B cell (primary cell): ENCODE measurements at regions not wholly inside any gene's neighbourhood (a gene's known extent, or its start where the extent isn't known, plus 50 kb on each side); places are given as distances from the start of the nearest gene placed in this dataset.

Experiments
- ATAC-seq: fragments of 200-7000 bp; cut with Tn5 transposase; one replicate; pipeline ENCODE4 v1.10.0; 2021; ENCODE audit warnings: low read depth, mild to moderate bottlenecking, moderate number of reproducible peaks, moderate library complexity
- CTCF ChIA-PET: fragments of 350-600 bp; sonication (Branson Sonifier 250); formaldehyde crosslinking; loops from one replicate; lab custom pipeline; 2021; ENCODE audit warnings: antibody characterized with exemption, inconsistent platforms; lab: Charles Lee
- POLR2A ChIA-PET: fragments of 350-600 bp; sonication (Branson Sonifier 250); formaldehyde crosslinking; loops from one replicate; lab custom pipeline; 2021; ENCODE audit warnings: antibody characterized with exemption; lab: Charles Lee
- DNase-seq: peaks from one replicate; pipeline ENCODE4 v3.0.0; 2013
- H2AFZ ChIP-seq: 2 replicates; pipeline ENCODE4 v1.6.1; 2012; ENCODE audit warnings: mild to moderate bottlenecking, low read depth, low read length; ENCODE audit not compliant: insufficient read depth, poor library complexity, severe bottlenecking
- H3K27ac ChIP-seq, 2 donors: 1 replicate in 1 of 2; 2 replicates in 1 of 2; pipeline ENCODE4 v1.5.1; 2012 to 2013; ENCODE audit warnings: low read length in 2 of 2, mild to moderate bottlenecking in 2 of 2, moderate library complexity in 1 of 2
- H3K27me3 ChIP-seq, 4 experiments: fragments of 200-600 bp in 1 of 4; sonication (generic) in 1 of 4; replicated peaks in 1 of 4; 1 replicate in 2 of 4; 2 replicates in 2 of 4; pipeline versions ENCODE4 v1.6.1 to v1.7.0; 2013 to 2016; ENCODE audit warnings: low read length in 3 of 4, mild to moderate bottlenecking in 2 of 4, mixed read lengths in 1 of 4, moderate library complexity in 1 of 4; ENCODE audit not compliant: insufficient read depth in 4 of 4, control insufficient read depth in 3 of 4; ENCODE audit errors: control extremely low read depth in 1 of 4
- H3K36me3 ChIP-seq, 2 experiments: replicated peaks in 1 of 2; 1 replicate in 1 of 2; 2 replicates in 1 of 2; pipeline versions ENCODE4 v1.6.1 to v1.7.1; 2013; ENCODE audit warnings: low read length in 1 of 2; ENCODE audit not compliant: insufficient read depth in 2 of 2, control insufficient read depth in 1 of 2; ENCODE audit errors: control extremely low read depth in 1 of 2, extremely low read depth in 1 of 2
- H3K4me1 ChIP-seq, 2 donors: fragments of 200-600 bp in 1 of 2; sonication (generic) in 1 of 2; 1 replicate in 1 of 2; 2 replicates in 1 of 2; pipeline versions ENCODE4 v1.5.1 to v1.6.1; 2013 to 2017; ENCODE audit warnings: low read length in 2 of 2; ENCODE audit not compliant: control insufficient read depth in 2 of 2, insufficient read depth in 2 of 2
- H3K4me2 ChIP-seq: replicated peaks from 2 replicates; pipeline ENCODE3; 2012; ENCODE audit warnings: mild to moderate bottlenecking, low read depth, low read length; ENCODE audit not compliant: poor library complexity, severe bottlenecking
- H3K4me3 ChIP-seq, 5 experiments: fragments of 200-600 bp in 1 of 5; sonication (generic) in 1 of 5; 1 replicate in 3 of 5; 2 replicates in 2 of 5; pipeline versions ENCODE4 v1.5.1 to v1.7.0; 2011 to 2016; ENCODE audit warnings: low read length in 4 of 5, mild to moderate bottlenecking in 4 of 5, low read depth in 2 of 5, control low read depth in 1 of 5, moderate library complexity in 1 of 5; ENCODE audit not compliant: insufficient read depth in 1 of 5; ENCODE audit errors: control extremely low read depth in 1 of 5, extremely low read depth in 1 of 5
- H3K79me2 ChIP-seq: fragments of 200-600 bp; sonication (generic); one replicate; pipeline ENCODE4 v1.6.0; 2016; ENCODE audit warnings: low read length; ENCODE audit not compliant: control insufficient read depth, insufficient read depth
- H3K9ac ChIP-seq: fragments of 200-600 bp; sonication (generic); 2 replicates; pipeline ENCODE4 v1.6.1; 2017; ENCODE audit warnings: mild to moderate bottlenecking, low read length, moderate library complexity
- H3K9me3 ChIP-seq, 3 donors: one replicate each; pipeline versions ENCODE4 v1.6.1 to v1.7.1; 2013; ENCODE audit warnings: low read length in 2 of 3; ENCODE audit not compliant: control insufficient read depth in 2 of 3, insufficient read depth in 1 of 3; ENCODE audit errors: control extremely low read depth in 1 of 3
- H4K20me1 ChIP-seq: 2 replicates; pipeline ENCODE4 v1.6.0; 2012; ENCODE audit warnings: mild to moderate bottlenecking, low read length; ENCODE audit not compliant: insufficient read depth, control insufficient read depth, poor library complexity, severe bottlenecking
- H3K27ac Mint-ChIP-seq: one replicate; pipeline ENCODE4 v1.8.0; 2021; ENCODE audit warnings: mixed read lengths
- H3K27me3 Mint-ChIP-seq: one replicate; pipeline ENCODE4 v1.8.0; 2021; ENCODE audit warnings: mixed read lengths
- H3K4me1 Mint-ChIP-seq: one replicate; pipeline ENCODE4 v1.8.0; 2021; ENCODE audit warnings: mixed read lengths
- H3K4me3 Mint-ChIP-seq: one replicate; pipeline ENCODE4 v1.8.0; 2021; ENCODE audit warnings: mixed read lengths
- H3K9me3 Mint-ChIP-seq: one replicate; pipeline ENCODE4 v1.8.0; 2022; ENCODE audit warnings: mixed read lengths; ENCODE audit not compliant: insufficient read depth
- EZH2 ChIP-seq: IDR thresholded peaks from 2 replicates; pipeline ENCODE4 v1.6.1; 2012; ENCODE audit warnings: borderline replicate concordance, low read depth, mild to moderate bottlenecking, moderate library complexity, low read length; ENCODE audit not compliant: insufficient read depth, poor library complexity, severe bottlenecking
- WGBS: methylation state at CpG from one replicate; pipeline ENCODE4 v1.1.5; 2013; ENCODE audit warnings: missing lambda C conversion rate; ENCODE audit not compliant: insufficient coverage; 5-methylcytosine and 5-hydroxymethylcytosine counted together
- intact Hi-C: fragments of 100-400 bp; cut with micrococcal nuclease; formaldehyde crosslinking; loops from one replicate; pipeline ENCODE4 v1.10.0; 2022
- TF ChIP-seq, protein P1 (sequence below): fragments of 200-600 bp; IDR thresholded peaks from one replicate; pipeline ENCODE4 v1.8.0; 2022; ENCODE audit warnings: antibody characterized with exemption, mild to moderate bottlenecking

DNA sequence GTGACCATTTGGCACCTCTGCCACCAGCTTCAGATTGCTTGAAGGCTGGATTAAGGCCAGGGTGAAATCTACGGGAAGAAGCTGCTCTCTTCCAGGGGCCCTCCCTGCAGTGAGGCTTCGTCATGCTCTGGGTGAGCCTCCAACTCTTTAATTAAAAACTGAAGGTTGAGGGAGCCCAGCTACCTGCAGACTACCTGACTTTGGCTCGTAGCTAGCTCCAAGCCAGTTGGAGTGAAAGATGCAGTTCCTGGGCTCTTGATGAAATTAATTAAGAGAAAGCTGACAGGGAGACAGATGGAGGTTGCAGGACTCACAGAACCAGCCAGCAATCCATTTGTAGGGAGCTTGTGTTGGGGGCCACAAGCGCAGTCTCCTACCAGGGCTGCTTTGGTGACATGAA, 168.5 kb upstream of the SFSWAP start:
- Mint-ChIP-seq H3K4me3 (no peak overlapping the region), H3K27me3 (peaks cover 3% of the 10 kb centered on the region), H3K27ac (no peak overlapping the region), H3K9me3 (no peaks in the 10 kb centered on the region), H3K4me1 (no peaks in the 10 kb centered on the region)
- H4K20me1 ChIP-seq, result no peaks in the 10 kb centered on the region
- H3K4me2 ChIP-seq, result no peak overlapping the region
- peaks cover 0 to 3% (median 0%) of the 10 kb centered on the region in 4 experiments for H3K27me3 ChIP-seq
- H3K79me2 ChIP-seq, result no peaks in the 10 kb centered on the region
- H3K4me1 ChIP-seq, result no peaks in the 10 kb centered on the region
- no peak overlapping the region for H3K4me3 ChIP-seq
- H2AFZ ChIP-seq, result no peak overlapping the region
- POLR2A ChIA-PET, result no interaction called here
- H3K27ac ChIP-seq, result no peak overlapping the region
- no peak for ATAC-seq
- DNase-seq, result no peak
- TF ChIP-seq EZH2, result no peak
- TF ChIP-seq, protein P1, sequence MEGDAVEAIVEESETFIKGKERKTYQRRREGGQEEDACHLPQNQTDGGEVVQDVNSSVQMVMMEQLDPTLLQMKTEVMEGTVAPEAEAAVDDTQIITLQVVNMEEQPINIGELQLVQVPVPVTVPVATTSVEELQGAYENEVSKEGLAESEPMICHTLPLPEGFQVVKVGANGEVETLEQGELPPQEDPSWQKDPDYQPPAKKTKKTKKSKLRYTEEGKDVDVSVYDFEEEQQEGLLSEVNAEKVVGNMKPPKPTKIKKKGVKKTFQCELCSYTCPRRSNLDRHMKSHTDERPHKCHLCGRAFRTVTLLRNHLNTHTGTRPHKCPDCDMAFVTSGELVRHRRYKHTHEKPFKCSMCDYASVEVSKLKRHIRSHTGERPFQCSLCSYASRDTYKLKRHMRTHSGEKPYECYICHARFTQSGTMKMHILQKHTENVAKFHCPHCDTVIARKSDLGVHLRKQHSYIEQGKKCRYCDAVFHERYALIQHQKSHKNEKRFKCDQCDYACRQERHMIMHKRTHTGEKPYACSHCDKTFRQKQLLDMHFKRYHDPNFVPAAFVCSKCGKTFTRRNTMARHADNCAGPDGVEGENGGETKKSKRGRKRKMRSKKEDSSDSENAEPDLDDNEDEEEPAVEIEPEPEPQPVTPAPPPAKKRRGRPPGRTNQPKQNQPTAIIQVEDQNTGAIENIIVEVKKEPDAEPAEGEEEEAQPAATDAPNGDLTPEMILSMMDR, result no peak
- CTCF ChIA-PET, result no interaction called here
- WGBS, result 71% methylated on average over 4 of the region's 4 CpGs
- no peak overlapping the region for H3K9ac ChIP-seq
- H3K9me3 ChIP-seq, result peaks cover 0 to 14% (median 0%) of the 10 kb centered on the region in 3 donors
- H3K36me3 ChIP-seq, result no peaks in the 10 kb centered on the region
- intact Hi-C loops, result no loop called here

DNA sequence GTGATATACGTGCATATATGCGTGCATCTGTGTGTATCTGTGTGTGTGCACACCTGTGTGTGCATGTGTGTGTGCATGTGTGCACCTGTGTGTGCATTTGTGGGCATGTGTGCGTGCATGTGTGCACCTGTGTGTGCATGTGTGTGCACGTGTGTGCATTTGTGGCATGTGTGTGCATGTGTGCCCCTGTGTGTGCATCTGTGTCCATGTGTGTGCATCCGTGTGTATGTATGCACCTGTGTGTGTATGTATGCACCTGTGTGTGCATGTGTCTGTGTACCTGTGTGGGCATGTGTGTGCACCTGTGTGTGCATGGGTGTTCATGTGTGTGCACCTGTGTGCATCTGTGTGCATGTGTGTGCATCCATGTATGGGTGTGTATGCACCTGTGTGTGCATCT, 167.8 kb upstream of the SFSWAP start:
- no peak overlapping the region for H3K4me3 Mint-ChIP-seq
- 95% methylated on average over 5 of the region's 5 CpGs for WGBS
- H3K4me1 Mint-ChIP-seq, result no peaks in the 10 kb centered on the region
- no peak for ATAC-seq
- no peak overlapping the region for H3K4me3 ChIP-seq
- H3K36me3 ChIP-seq, result no peaks in the 10 kb centered on the region
- H3K79me2 ChIP-seq, result no peaks in the 10 kb centered on the region
- peaks cover 0 to 14% (median 0%) of the 10 kb centered on the region in 3 donors for H3K9me3 ChIP-seq
- H3K27me3 ChIP-seq, result peaks cover 0 to 3% (median 0%) of the 10 kb centered on the region in 4 experiments
- intact Hi-C loops, result no loop called here
- no peak overlapping the region for H3K4me2 ChIP-seq
- no peak overlapping the region for H3K9ac ChIP-seq
- no peaks in the 10 kb centered on the region for H4K20me1 ChIP-seq
- no peak overlapping the region for H3K27ac ChIP-seq
- peaks cover 3% of the 10 kb centered on the region for H3K27me3 Mint-ChIP-seq
- no peak overlapping the region for H3K27ac Mint-ChIP-seq
- TF ChIP-seq EZH2, result no peak
- TF ChIP-seq, protein P1, result no peak
- DNase-seq, result no peak
- H3K9me3 Mint-ChIP-seq, result no peaks in the 10 kb centered on the region
- ChIA-PET CTCF (no interaction called here), POLR2A (no interaction called here)
- no peak overlapping the region for H2AFZ ChIP-seq
- H3K4me1 ChIP-seq, result no peaks in the 10 kb centered on the region
